ENCODE measurements at regions not wholly inside any gene's neighbourhood (a gene's known extent, or its start where the extent isn't known, plus 50 kb on each side); places are given as distances from the start of the nearest gene placed in this dataset.

DNA sequence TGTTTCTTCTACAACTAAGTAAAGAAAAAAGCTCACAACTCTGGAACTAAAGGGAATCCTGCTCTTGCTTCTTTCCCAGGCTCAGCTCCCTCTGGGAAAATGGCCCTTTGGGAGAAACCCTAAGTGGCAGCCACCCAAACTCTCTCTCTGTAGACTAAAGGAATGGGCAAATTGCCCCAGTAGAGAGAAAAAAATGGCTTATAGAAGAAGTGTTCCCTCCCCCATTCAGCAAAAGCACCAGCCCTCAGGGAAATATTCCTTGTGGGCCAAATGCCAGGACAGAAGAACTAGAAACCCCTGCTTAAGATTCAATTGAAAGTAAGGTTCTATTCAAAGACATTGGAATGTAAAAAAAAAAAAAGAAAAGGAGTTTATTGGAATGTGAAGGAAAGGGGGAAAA is 603.7 kb upstream of the ALCAM start:
- Histone ChIP-seq H3K9ac (ENCODE audit: insufficient read length, low read depth) (no peak overlapping the region), H3K27me3 (ENCODE audit: insufficient read depth, insufficient read length) (no peaks in the 10 kb centered on the region), H3K36me3 (ENCODE audit: insufficient read depth, insufficient read length, low read length) (no peaks in the 10 kb centered on the region), H3K9me3 (ENCODE audit: insufficient read depth, low read length) (no peaks in the 10 kb centered on the region), H3K4me3 (ENCODE audit: insufficient read length, low read depth) (no peak overlapping the region), H3K4me1 (ENCODE audit: insufficient read depth, insufficient read length) (no peaks in the 10 kb centered on the region)
- TF ChIP-seq YY1 (IDR thresholded peaks at IDR 0.05; ENCODE audit: insufficient read depth, insufficient read length) (no peak), SUZ12 (IDR thresholded peaks at IDR 0.05; ENCODE audit: extremely low read depth, insufficient read depth, insufficient read length) (no peak), ZNF274 (IDR thresholded peaks at IDR 0.05; ENCODE audit: low read depth, low read length) (no peak)
- no peak for DNase-seq (ENCODE audit: low read depth, low spot score)

DNA sequence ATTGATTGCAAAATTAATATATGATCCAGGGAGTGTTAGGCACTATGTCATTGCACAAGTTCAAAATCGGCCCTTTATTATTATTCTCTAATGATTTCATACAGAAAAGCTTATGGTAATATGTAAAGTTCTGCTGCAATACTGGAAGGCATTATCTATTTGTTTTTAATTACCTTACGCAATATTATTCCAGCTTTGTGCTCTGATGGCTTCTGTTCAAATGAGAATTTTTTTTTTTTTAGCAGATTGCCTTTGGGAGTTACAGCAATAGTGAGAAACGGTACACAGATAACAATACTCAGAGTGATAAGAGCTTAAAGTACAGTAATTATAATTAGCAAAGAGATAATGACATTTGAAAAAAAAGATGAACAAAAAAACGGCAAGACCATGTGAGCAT is 602.2 kb upstream of the ALCAM start:
- Histone ChIP-seq H3K27me3 (ENCODE audit: insufficient read depth, insufficient read length) (no peaks in the 10 kb centered on the region), H3K36me3 (ENCODE audit: insufficient read depth, insufficient read length, low read length) (no peaks in the 10 kb centered on the region), H3K4me3 (ENCODE audit: insufficient read length, low read depth) (no peak overlapping the region), H3K9me3 (ENCODE audit: insufficient read depth, low read length) (no peaks in the 10 kb centered on the region), H3K4me1 (ENCODE audit: insufficient read depth, insufficient read length) (no peaks in the 10 kb centered on the region), H3K9ac (ENCODE audit: insufficient read length, low read depth) (no peak overlapping the region)
- TF ChIP-seq SUZ12 (IDR thresholded peaks at IDR 0.05; ENCODE audit: extremely low read depth, insufficient read depth, insufficient read length), result no peak
- TF ChIP-seq ZNF274 (IDR thresholded peaks at IDR 0.05; ENCODE audit: low read depth, low read length), result no peak
- no peak for TF ChIP-seq YY1 (IDR thresholded peaks at IDR 0.05; ENCODE audit: insufficient read depth, insufficient read length)
- DNase-seq (ENCODE audit: low read depth, low spot score), result no peak

DNA sequence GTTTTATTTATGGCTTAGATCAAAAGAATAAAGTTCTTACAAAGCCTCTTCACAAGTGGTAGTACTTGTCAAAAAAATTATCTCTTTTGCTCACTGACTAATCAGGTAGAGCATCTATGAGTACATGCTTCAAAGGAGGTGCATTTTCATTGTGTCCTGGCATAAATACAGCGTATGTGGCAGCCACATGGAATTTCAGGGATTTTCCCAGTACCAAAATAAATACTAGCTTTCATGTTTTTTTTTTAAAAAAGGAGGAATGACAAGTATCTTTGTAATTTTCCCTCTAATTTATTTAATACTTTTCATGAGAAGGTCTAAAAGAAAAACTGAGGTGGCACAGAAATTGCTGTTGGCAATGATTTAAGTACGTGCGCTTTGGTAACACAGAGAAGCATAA is 597.8 kb upstream of the ALCAM start:
- H3K4me3 ChIP-seq (ENCODE audit: insufficient read length, low read depth), result no peak overlapping the region
- no peaks in the 10 kb centered on the region for H3K36me3 ChIP-seq (ENCODE audit: insufficient read depth, insufficient read length, low read length)
- H3K4me1 ChIP-seq (ENCODE audit: insufficient read depth, insufficient read length), result no peaks in the 10 kb centered on the region
- no peaks in the 10 kb centered on the region for H3K27me3 ChIP-seq (ENCODE audit: insufficient read depth, insufficient read length)
- TF ChIP-seq ZNF274 (IDR thresholded peaks at IDR 0.05; ENCODE audit: low read depth, low read length) (no peak), YY1 (IDR thresholded peaks at IDR 0.05; ENCODE audit: insufficient read depth, insufficient read length) (no peak), SUZ12 (IDR thresholded peaks at IDR 0.05; ENCODE audit: extremely low read depth, insufficient read depth, insufficient read length) (no peak)
- no peak for DNase-seq (ENCODE audit: low read depth, low spot score)
- H3K9me3 ChIP-seq (ENCODE audit: insufficient read depth, low read length), result no peaks in the 10 kb centered on the region
- no peak overlapping the region for H3K9ac ChIP-seq (ENCODE audit: insufficient read length, low read depth)

DNA sequence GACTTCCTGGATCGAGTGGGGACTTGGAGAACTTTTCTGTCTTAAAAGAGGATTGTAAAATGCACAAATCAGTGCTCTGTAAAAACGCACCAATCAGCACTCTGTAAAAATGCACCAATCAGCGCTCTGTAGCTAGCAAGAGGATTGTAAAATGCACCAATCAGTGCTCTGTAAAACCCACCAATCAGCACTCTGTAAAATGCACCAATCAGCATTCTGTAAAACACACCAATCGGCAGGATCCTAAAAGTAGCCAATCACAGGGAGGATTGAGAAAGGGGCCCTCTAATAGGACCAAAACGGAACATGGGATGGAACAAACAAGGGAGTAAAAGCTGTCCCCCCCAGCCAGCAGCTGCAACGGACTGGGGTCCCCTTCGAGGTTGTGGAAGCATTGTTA is 587.4 kb upstream of the ALCAM start:
- TF ChIP-seq SUZ12 (IDR thresholded peaks at IDR 0.05; ENCODE audit: extremely low read depth, insufficient read depth, insufficient read length) (no peak), ZNF274 (IDR thresholded peaks at IDR 0.05; ENCODE audit: low read depth, low read length) (no peak), YY1 (IDR thresholded peaks at IDR 0.05; ENCODE audit: insufficient read depth, insufficient read length) (no peak)
- H3K36me3 ChIP-seq (ENCODE audit: insufficient read depth, insufficient read length, low read length), result no peaks in the 10 kb centered on the region
- no peak for DNase-seq (ENCODE audit: low read depth, low spot score)
- no peaks in the 10 kb centered on the region for H3K27me3 ChIP-seq (ENCODE audit: insufficient read depth, insufficient read length)
- no peak overlapping the region for H3K4me3 ChIP-seq (ENCODE audit: insufficient read length, low read depth)
- peaks cover 13% of the 10 kb centered on the region; the same call in 1 of the 2 replicates for H3K9me3 ChIP-seq (ENCODE audit: insufficient read depth, low read length)
- no peak overlapping the region for H3K9ac ChIP-seq (ENCODE audit: insufficient read length, low read depth)
- no peaks in the 10 kb centered on the region for H3K4me1 ChIP-seq (ENCODE audit: insufficient read depth, insufficient read length)

DNA sequence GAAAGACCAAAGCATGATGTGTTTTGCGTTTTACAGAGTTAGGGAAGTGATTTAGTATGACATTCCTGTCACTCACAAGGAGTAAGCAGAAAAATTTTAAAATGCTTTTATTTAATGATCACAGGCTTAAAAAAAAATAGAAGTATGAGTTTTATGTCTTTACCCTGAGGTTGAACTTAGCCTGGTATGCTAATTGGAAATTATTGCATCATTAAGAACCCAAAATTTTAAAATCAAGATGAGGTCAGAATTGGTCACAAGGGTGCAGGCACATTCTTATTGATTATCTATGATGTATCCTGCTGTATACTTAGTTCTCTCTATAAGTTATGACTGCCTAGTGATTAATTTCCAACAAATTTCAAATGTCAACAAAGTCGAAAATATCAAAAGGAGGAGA is 585.6 kb upstream of the ALCAM start:
- H3K9me3 ChIP-seq (ENCODE audit: insufficient read depth, low read length), result peaks cover 13% of the 10 kb centered on the region; the same call in 1 of the 2 replicates
- H3K9ac ChIP-seq (ENCODE audit: insufficient read length, low read depth), result no peak overlapping the region
- no peak overlapping the region for H3K4me3 ChIP-seq (ENCODE audit: insufficient read length, low read depth)
- H3K4me1 ChIP-seq (ENCODE audit: insufficient read depth, insufficient read length), result no peaks in the 10 kb centered on the region
- no peak for DNase-seq (ENCODE audit: low read depth, low spot score)
- TF ChIP-seq ZNF274 (IDR thresholded peaks at IDR 0.05; ENCODE audit: low read depth, low read length) (no peak), SUZ12 (IDR thresholded peaks at IDR 0.05; ENCODE audit: extremely low read depth, insufficient read depth, insufficient read length) (no peak), YY1 (IDR thresholded peaks at IDR 0.05; ENCODE audit: insufficient read depth, insufficient read length) (no peak)
- no peaks in the 10 kb centered on the region for H3K27me3 ChIP-seq (ENCODE audit: insufficient read depth, insufficient read length)
- no peaks in the 10 kb centered on the region for H3K36me3 ChIP-seq (ENCODE audit: insufficient read depth, insufficient read length, low read length)

DNA sequence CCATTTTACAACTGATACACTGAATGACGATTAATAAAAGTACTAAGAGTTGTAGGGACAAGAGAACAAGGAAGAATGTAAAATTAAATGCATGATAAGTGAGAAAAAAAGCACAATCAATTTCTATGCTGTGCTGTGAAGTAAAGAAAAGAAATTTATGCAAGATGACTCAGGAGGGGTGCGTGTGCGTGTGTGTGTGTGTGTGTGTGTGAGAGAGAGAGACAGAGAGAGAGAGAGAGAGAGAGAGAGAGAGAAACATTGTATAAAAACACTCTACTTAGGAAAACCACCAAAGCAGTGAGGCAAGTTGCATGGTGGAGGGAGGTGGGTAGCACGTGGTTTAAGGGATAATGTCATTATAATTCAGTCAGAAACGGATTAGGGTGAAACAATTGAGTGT is 580.8 kb upstream of the ALCAM start:
- TF ChIP-seq SUZ12 (IDR thresholded peaks at IDR 0.05; ENCODE audit: extremely low read depth, insufficient read depth, insufficient read length), result no peak
- H3K9ac ChIP-seq (ENCODE audit: insufficient read length, low read depth), result no peak overlapping the region
- H3K4me3 ChIP-seq (ENCODE audit: insufficient read length, low read depth), result no peak overlapping the region
- H3K36me3 ChIP-seq (ENCODE audit: insufficient read depth, insufficient read length, low read length), result no peaks in the 10 kb centered on the region
- no peaks in the 10 kb centered on the region for H3K4me1 ChIP-seq (ENCODE audit: insufficient read depth, insufficient read length)
- H3K27me3 ChIP-seq (ENCODE audit: insufficient read depth, insufficient read length), result no peaks in the 10 kb centered on the region
- DNase-seq (ENCODE audit: low read depth, low spot score), result no peak
- H3K9me3 ChIP-seq (ENCODE audit: insufficient read depth, low read length), result no peaks in the 10 kb centered on the region

DNA sequence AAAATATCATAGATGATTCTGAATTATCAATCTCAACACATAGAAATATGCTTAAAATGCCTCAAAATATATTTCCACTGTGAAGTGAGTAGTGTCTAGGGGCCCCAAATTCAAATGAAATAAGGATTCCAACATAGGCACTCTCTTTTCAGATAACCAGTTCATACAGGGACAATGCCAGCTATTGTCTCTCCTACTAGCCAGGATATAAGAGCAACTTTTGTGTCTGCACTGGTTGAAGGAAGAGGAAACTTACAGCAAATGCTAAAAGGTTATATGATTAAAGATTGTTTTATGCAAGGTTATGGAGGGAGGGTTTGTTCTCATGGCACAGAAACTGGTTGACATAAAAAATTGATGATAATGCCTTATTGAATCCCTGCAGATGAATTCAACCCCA is 579.4 kb upstream of the ALCAM start:
- no peak overlapping the region for H3K9ac ChIP-seq (ENCODE audit: insufficient read length, low read depth)
- no peaks in the 10 kb centered on the region for H3K27me3 ChIP-seq (ENCODE audit: insufficient read depth, insufficient read length)
- H3K9me3 ChIP-seq (ENCODE audit: insufficient read depth, low read length), result no peaks in the 10 kb centered on the region
- no peaks in the 10 kb centered on the region for H3K4me1 ChIP-seq (ENCODE audit: insufficient read depth, insufficient read length)
- TF ChIP-seq ZNF274 (IDR thresholded peaks at IDR 0.05; ENCODE audit: low read depth, low read length) (no peak), YY1 (IDR thresholded peaks at IDR 0.05; ENCODE audit: insufficient read depth, insufficient read length) (no peak), SUZ12 (IDR thresholded peaks at IDR 0.05; ENCODE audit: extremely low read depth, insufficient read depth, insufficient read length) (no peak)
- H3K4me3 ChIP-seq (ENCODE audit: insufficient read length, low read depth), result no peak overlapping the region
- no peaks in the 10 kb centered on the region for H3K36me3 ChIP-seq (ENCODE audit: insufficient read depth, insufficient read length, low read length)
- DNase-seq (ENCODE audit: low read depth, low spot score), result no peak

DNA sequence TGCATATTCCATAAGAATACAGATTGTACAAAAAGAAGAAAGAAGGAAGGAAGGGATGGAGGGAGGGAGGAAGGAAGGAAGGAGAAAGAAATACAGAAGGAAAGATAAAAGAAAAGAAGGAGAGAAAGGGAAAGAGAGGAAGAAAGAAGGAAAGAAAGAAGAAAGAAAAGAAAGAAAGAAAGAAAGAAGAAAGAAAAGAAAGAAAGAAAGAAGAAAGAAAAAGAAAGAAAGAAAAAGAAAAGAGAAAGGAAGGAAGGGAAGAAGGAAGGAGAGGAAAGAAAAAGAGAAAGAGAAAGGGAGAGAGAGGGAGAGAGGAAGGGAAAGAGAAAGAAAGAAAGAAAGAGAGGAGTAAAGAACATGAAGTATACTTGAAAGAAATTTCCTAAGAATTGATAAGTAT is 577.9 kb upstream of the ALCAM start:
- Histone ChIP-seq H3K27me3 (ENCODE audit: insufficient read depth, insufficient read length) (no peaks in the 10 kb centered on the region), H3K4me3 (ENCODE audit: insufficient read length, low read depth) (no peak overlapping the region), H3K9me3 (ENCODE audit: insufficient read depth, low read length) (no peaks in the 10 kb centered on the region), H3K4me1 (ENCODE audit: insufficient read depth, insufficient read length) (no peaks in the 10 kb centered on the region), H3K9ac (ENCODE audit: insufficient read length, low read depth) (no peak overlapping the region), H3K36me3 (ENCODE audit: insufficient read depth, insufficient read length, low read length) (no peaks in the 10 kb centered on the region)
- no peak for DNase-seq (ENCODE audit: low read depth, low spot score)
- no peak for TF ChIP-seq YY1 (IDR thresholded peaks at IDR 0.05; ENCODE audit: insufficient read depth, insufficient read length)
- no peak for TF ChIP-seq ZNF274 (IDR thresholded peaks at IDR 0.05; ENCODE audit: low read depth, low read length)
- no peak for TF ChIP-seq SUZ12 (IDR thresholded peaks at IDR 0.05; ENCODE audit: extremely low read depth, insufficient read depth, insufficient read length)
